ENCODE measurements at regions not wholly inside any gene's neighbourhood (a gene's known extent, or its start where the extent isn't known, plus 50 kb on each side); places are given as distances from the start of the nearest gene placed in this dataset.
A peak's percentile ranks its signal among the peaks of the same experiment; 100 is the strongest.

DNA sequence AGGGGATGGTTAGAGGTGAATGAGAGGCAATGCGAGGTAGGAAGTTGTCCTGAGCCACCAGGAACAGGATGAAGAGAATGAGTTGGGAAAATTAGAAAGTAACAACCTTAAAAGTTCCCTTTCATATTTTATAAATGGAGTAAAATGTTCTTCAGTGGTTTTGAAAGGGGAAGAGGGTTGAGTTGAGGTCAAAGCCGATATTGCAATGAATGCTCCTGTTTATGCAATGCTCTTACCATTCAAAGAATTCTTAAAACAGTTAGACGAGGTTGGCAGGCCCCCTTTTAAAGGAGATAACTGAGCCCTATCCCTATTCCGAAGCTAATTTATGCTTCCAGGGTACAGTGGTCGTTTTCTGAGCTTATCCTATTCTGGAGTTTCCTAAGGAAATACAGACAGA is 2110.3 kb upstream of the CELF4 start:
- H3K27ac ChIP-seq = no peak overlapping the region
- no peaks in the 10 kb centered on the region for H3K9me3 ChIP-seq
- peaks cover 0 to 5% (median 0%) of the 10 kb centered on the region in 12 donors for H3K4me1 ChIP-seq
- H3K27me3 ChIP-seq = no peaks in the 10 kb centered on the region
- TF ChIP-seq, protein P1, sequence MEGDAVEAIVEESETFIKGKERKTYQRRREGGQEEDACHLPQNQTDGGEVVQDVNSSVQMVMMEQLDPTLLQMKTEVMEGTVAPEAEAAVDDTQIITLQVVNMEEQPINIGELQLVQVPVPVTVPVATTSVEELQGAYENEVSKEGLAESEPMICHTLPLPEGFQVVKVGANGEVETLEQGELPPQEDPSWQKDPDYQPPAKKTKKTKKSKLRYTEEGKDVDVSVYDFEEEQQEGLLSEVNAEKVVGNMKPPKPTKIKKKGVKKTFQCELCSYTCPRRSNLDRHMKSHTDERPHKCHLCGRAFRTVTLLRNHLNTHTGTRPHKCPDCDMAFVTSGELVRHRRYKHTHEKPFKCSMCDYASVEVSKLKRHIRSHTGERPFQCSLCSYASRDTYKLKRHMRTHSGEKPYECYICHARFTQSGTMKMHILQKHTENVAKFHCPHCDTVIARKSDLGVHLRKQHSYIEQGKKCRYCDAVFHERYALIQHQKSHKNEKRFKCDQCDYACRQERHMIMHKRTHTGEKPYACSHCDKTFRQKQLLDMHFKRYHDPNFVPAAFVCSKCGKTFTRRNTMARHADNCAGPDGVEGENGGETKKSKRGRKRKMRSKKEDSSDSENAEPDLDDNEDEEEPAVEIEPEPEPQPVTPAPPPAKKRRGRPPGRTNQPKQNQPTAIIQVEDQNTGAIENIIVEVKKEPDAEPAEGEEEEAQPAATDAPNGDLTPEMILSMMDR (IDR thresholded peaks at IDR 0.05) = no peak
- TF ChIP-seq POLR2A (IDR thresholded peaks at IDR 0.05) = no peak
- ATAC-seq = no peak
- no peaks in the 10 kb centered on the region for H3K36me3 ChIP-seq
- no peak overlapping the region for H3K4me3 ChIP-seq
- DNase-seq = no peak
- 73 to 81% (median 76%) methylated on average over 5 of the region's 5 CpGs for WGBS, 4 donors
- intact Hi-C loops (cut with DNase I) = no loop called here

DNA sequence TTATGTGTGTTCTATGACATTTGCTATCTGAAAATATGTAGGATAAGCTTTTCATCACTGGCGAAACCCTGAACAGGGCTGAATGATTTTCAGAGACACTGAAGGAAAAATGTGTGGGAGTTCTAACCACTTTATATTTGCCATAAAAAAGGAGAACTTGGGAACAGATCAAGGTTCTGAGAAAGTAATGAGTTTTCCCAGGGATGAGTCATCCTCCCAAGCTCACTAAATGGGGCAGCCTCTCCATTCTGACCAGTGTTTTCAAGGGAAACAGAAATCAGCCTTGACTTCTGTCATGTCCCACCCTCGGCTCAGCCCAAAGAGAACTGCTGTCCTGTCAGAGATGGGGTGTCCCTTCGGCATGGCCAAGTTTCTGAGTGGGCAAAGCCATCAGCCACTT is 2109.8 kb upstream of the CELF4 start:
- Histone ChIP-seq H3K9me3 (no peaks in the 10 kb centered on the region), H3K4me1 (peaks cover 0 to 5% (median 0%) of the 10 kb centered on the region in 12 donors), H3K36me3 (no peaks in the 10 kb centered on the region), H3K27ac (no peak overlapping the region), H3K4me3 (no peak overlapping the region), H3K27me3 (no peaks in the 10 kb centered on the region)
- WGBS, 4 donors = 75 to 90% (median 83%) methylated on average over 3 of the region's 3 CpGs
- TF ChIP-seq, protein P1 (IDR thresholded peaks at IDR 0.05) = no peak
- no peak for TF ChIP-seq POLR2A (IDR thresholded peaks at IDR 0.05)
- DNase-seq (no peak), ATAC-seq (peak in 1 of 4 donors; percentile 16)
- intact Hi-C loops (cut with DNase I) = no loop called here

DNA sequence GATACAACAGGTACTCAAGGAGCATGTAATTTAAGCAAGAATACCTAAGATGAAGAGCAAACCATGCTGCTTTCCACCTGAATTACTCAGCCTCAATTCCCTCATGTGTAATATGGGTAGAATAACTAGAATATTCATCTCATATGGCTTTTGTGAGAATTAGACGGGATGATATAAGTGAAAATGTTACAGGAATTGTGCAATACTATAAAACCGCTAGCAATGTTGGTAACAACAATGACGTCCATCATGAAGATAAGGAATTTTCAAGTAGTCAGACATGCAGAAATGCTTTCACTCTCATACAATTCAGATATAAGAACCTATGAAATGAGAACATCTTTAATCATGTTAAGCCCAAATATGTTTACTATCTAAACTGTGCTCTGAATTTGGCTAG is 2106.6 kb upstream of the CELF4 start:
- no peak for ATAC-seq
- Histone ChIP-seq H3K9me3 (no peaks in the 10 kb centered on the region), H3K36me3 (no peaks in the 10 kb centered on the region), H3K4me1 (peaks cover 0 to 5% (median 0%) of the 10 kb centered on the region in 12 donors), H3K27ac (no peak overlapping the region), H3K27me3 (no peaks in the 10 kb centered on the region), H3K4me3 (no peak overlapping the region)
- DNase-seq = no peak
- no peak for TF ChIP-seq POLR2A (IDR thresholded peaks at IDR 0.05)
- TF ChIP-seq, protein P1 (IDR thresholded peaks at IDR 0.05) = no peak
- intact Hi-C loops (cut with DNase I) = no loop called here
- 85 to 92% (median 90%) methylated on average over 3 of the region's 3 CpGs for WGBS, 4 donors

DNA sequence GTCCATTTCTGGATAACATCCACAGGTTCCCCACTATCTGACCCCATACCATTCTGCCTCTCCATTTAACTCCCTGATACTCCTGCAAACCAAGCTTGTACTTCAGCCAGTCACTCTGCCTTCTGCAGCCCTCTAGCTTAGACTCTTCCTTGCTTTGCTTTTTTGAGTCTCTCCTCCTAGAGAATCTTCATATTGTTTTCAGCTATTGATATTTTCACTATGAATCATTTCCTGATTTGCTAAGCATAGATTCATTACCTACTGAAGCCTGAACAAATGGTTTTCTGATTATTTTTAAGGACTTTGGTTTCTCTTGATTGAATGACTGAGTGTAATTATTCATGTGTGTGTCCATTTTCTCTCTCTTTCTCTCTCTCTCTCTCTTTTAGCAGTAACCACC is 2102.3 kb upstream of the CELF4 start:
- Histone ChIP-seq H3K36me3 (no peaks in the 10 kb centered on the region), H3K4me3 (no peak overlapping the region), H3K27me3 (no peaks in the 10 kb centered on the region), H3K9me3 (no peaks in the 10 kb centered on the region), H3K27ac (no peak overlapping the region), H3K4me1 (no peaks in the 10 kb centered on the region)
- DNase-seq = no peak
- intact Hi-C loops (cut with DNase I) = no loop called here
- ATAC-seq = no peak
- no peak for TF ChIP-seq POLR2A (IDR thresholded peaks at IDR 0.05)
- TF ChIP-seq, protein P1 (IDR thresholded peaks at IDR 0.05) = no peak
